HFFc6 (cell line): ENCODE measurements at regions not wholly inside any gene's neighbourhood (a gene's known extent, or its start where the extent isn't known, plus 50 kb on each side); places are given as distances from the start of the nearest gene placed in this dataset.

ENCODE experiments used
- DNase-seq: peaks from one replicate; pipeline ENCODE4 v3.0.0-alpha.2; 2018
- H3K27ac Mint-ChIP-seq: 2 replicates; pipeline ENCODE4 v1.8.0; 2020; ENCODE audit warnings: mild to moderate bottlenecking, mixed read lengths
- H3K27me3 Mint-ChIP-seq: 2 replicates; pipeline ENCODE4 v1.8.0; 2021; ENCODE audit warnings: mild to moderate bottlenecking, moderate library complexity, mixed read lengths; ENCODE audit not compliant: insufficient read depth
- H3K36me3 Mint-ChIP-seq: 2 replicates; pipeline ENCODE4 v1.8.0; 2021; ENCODE audit warnings: low read depth, mixed read lengths
- H3K4me1 Mint-ChIP-seq: 2 replicates; pipeline ENCODE4 v1.8.0; 2020; ENCODE audit warnings: low read depth, mixed read lengths
- H3K4me3 Mint-ChIP-seq: 2 replicates; pipeline ENCODE4 v1.8.0; 2020; ENCODE audit warnings: mild to moderate bottlenecking, moderate library complexity, mixed read lengths
- H3K9me3 Mint-ChIP-seq: 2 replicates; pipeline ENCODE4 v1.8.0; 2020; ENCODE audit warnings: mild to moderate bottlenecking, mixed read lengths
- TF ChIP-seq, protein P1 (sequence below): fragments of 200-600 bp; sonication (generic); IDR thresholded peaks from 2 replicates; pipeline ENCODE4 v1.5.0; 2021; ENCODE audit warnings: antibody characterized with exemption, mild to moderate bottlenecking

DNA sequence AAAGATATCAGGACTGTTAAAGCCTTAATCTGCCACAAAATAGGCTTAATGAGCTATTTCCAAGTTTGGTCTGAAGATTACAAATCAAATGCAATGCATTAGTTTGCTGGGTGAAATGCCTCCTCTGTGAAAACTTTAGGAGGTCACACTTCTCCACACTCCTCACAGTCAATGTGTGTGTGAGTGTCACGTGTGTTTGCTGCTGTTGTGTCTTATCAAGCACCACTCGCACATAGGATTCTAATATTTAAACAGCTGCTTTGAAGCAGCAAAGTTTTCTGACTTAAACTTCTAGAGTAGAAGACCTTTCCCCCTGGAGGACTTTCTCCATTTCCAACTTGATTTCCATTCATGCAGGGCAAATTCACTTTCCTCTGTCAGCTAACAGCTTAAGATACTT lies 203.2 kb upstream of the PEX5L start:
- Mint-ChIP-seq H3K27me3 (peaks cover 1% of the 10 kb centered on the region; the same call in 1 of the 2 replicates), H3K4me3 (no peak overlapping the region), H3K9me3 (peaks cover 18% of the 10 kb centered on the region), H3K4me1 (peaks cover 9% of the 10 kb centered on the region), H3K36me3 (peaks cover 10% of the 10 kb centered on the region), H3K27ac (no peak overlapping the region)
- DNase-seq = no peak
- TF ChIP-seq, protein P1, sequence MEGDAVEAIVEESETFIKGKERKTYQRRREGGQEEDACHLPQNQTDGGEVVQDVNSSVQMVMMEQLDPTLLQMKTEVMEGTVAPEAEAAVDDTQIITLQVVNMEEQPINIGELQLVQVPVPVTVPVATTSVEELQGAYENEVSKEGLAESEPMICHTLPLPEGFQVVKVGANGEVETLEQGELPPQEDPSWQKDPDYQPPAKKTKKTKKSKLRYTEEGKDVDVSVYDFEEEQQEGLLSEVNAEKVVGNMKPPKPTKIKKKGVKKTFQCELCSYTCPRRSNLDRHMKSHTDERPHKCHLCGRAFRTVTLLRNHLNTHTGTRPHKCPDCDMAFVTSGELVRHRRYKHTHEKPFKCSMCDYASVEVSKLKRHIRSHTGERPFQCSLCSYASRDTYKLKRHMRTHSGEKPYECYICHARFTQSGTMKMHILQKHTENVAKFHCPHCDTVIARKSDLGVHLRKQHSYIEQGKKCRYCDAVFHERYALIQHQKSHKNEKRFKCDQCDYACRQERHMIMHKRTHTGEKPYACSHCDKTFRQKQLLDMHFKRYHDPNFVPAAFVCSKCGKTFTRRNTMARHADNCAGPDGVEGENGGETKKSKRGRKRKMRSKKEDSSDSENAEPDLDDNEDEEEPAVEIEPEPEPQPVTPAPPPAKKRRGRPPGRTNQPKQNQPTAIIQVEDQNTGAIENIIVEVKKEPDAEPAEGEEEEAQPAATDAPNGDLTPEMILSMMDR = no peak

DNA sequence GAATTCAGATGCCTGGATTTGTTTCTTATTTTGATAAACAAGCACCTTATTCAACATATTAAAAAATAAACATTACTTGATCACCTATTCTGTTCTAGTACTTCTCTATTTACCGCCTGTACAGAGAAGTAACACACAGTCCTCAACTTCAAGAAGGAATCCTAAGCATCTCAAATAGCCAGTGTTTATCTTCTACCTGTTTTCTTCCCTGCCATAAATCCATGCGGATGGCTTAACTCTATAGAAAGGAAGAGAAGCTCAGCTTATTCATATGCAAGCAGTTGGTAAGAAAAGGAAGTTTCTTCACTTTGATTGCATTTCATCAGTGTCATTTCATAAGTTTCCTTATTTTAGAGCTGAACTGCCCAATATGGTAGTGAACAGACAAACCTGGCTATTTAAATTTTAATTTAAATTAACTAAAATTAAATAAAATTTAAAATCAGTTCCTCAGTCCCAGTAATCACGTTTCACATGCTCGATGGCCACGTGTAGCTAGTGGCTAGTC lies 210.0 kb upstream of the PEX5L start:
- Mint-ChIP-seq H3K36me3 (no peaks in the 10 kb centered on the region; the same call in none of the 2 replicates), H3K9me3 (no peaks in the 10 kb centered on the region), H3K27me3 (no peaks in the 10 kb centered on the region), H3K27ac (no peak overlapping the region), H3K4me3 (no peak overlapping the region), H3K4me1 (peaks cover 30% of the 10 kb centered on the region)
- no peak for DNase-seq
- TF ChIP-seq, protein P1 = no peak

DNA sequence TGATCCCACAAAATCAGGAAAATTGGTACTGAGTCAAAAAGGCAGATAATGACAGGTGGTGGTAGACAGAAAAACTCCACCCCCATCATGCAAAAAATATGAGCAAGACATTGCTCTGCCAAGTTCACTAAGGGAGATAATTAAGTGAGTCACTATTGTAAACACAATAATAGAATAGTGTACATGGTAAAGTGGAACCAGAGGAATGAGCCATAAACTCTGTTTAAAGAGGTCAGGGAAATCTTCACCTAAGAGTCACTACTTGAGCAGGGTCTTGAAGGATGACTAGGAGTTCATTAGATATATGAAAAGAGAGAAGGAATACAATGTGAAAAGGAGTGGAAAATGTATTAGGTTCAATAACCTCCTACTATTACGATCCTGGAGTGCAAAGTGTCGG lies 213.4 kb upstream of the PEX5L start:
- peak overlapping the region; percentile 50 for H3K27ac Mint-ChIP-seq
- DNase-seq = peak; percentile 85

DNA sequence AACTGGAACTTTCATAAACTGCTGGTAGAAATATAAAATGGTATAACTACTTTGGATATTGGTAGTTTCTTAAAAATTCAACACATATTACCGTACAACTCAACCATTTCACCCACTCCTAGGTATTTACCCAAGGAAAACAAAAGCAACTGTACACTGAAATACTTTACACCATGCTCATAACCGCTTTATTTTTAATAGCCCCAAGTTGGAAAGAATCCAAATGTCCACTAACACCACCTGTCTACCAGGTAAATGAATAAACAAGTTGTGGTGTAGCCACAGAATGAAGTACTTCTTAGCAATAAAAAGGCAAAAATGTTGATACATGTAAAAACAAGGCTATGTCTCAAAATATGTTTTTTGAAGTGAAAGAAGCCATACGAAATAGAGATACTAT lies 215.9 kb upstream of the PEX5L start:
- no peak for DNase-seq
- H3K36me3 Mint-ChIP-seq = no peaks in the 10 kb centered on the region; the same call in 1 of the 2 replicates
- TF ChIP-seq, protein P1 = no peak
- H3K4me3 Mint-ChIP-seq = no peak overlapping the region
- H3K4me1 Mint-ChIP-seq = peaks cover 63% of the 10 kb centered on the region
- no peak overlapping the region for H3K27ac Mint-ChIP-seq
- no peaks in the 10 kb centered on the region for H3K27me3 Mint-ChIP-seq
- peaks cover 6% of the 10 kb centered on the region; the same call in 1 of the 2 replicates for H3K9me3 Mint-ChIP-seq

More for the DNA sequence above, 213.4 kb upstream of the PEX5L start:
- Mint-ChIP-seq H3K9me3 (no peaks in the 10 kb centered on the region), H3K4me1 (peaks cover 48% of the 10 kb centered on the region), H3K27me3 (no peaks in the 10 kb centered on the region), H3K36me3 (no peaks in the 10 kb centered on the region; the same call in none of the 2 replicates), H3K4me3 (peak overlapping the region; percentile 31)
- TF ChIP-seq, protein P1 = no peak

DNA sequence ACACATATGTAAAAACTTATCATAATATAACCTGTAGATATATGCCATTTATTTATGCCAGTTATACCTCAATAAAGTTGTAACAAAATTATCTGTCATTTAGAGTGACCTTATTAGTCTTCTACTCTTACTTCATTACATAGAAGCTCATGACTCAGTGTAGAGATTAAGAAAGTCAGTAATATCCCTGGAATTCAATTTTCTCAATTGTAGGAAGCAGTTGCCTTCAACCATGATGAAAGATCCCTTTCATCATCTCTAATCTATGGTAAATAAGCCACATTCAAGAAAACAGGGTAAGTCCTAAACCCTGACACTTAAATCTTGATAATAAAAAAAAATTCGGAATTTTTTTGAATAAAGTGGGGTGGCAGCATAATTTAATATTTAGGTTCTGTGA lies 216.5 kb upstream of the PEX5L start:
- H3K27me3 Mint-ChIP-seq = no peaks in the 10 kb centered on the region
- H3K4me1 Mint-ChIP-seq = peaks cover 63% of the 10 kb centered on the region
- TF ChIP-seq, protein P1 = no peak
- no peak overlapping the region for H3K27ac Mint-ChIP-seq
- no peaks in the 10 kb centered on the region; the same call in 1 of the 2 replicates for H3K36me3 Mint-ChIP-seq
- DNase-seq = no peak
- no peak overlapping the region for H3K4me3 Mint-ChIP-seq
- H3K9me3 Mint-ChIP-seq = peaks cover 10% of the 10 kb centered on the region
